Endothelial cell of umbilical vein (primary cell): ENCODE measurements at regions not wholly inside any gene's neighbourhood (a gene's known extent, or its start where the extent isn't known, plus 50 kb on each side); places are given as distances from the start of the nearest gene placed in this dataset.

Source experiments
- BruUV-seq: library from RNA; stranded (reverse); fragments of 400-500 nt; replicated peaks from 2 replicates; lab custom pipeline; 2021; lab: Mats Ljungman, UMichigan
- CTCF ChIA-PET: fragments of 300-600, 350-600 bp; sonication (Branson Sonifier 250); formaldehyde crosslinking; loops from one replicate; lab custom pipeline; 2021; ENCODE audit warnings: antibody characterized with exemption, inconsistent platforms; lab: Charles Lee
- POLR2A ChIA-PET: fragments of 300-600, 350-600 bp; sonication (Branson Sonifier 250); formaldehyde crosslinking; loops from one replicate; lab custom pipeline; 2021; ENCODE audit warnings: antibody characterized with exemption, inconsistent platforms; lab: Charles Lee
- DNase-seq: peaks from one replicate; pipeline ENCODE4 v3.0.0-alpha.2; 2011; ENCODE audit warnings: low read depth, low spot score
- FAIRE-seq: peaks from 2 replicates; lab custom pipeline; 2011; peaks lifted over from hg19 to GRCh38; lab: Jason Lieb, UNC
- H2AFZ ChIP-seq: 2 replicates; pipeline ENCODE4 v1.6.0; 2012; ENCODE audit warnings: low read depth, low read length, control low read depth, inconsistent platforms
- H3K27ac ChIP-seq: 2 replicates; pipeline ENCODE4 v1.5.1; 2011; ENCODE audit warnings: low read depth, mild to moderate bottlenecking, control low read depth, low read length, moderate library complexity; ENCODE audit not compliant: insufficient read depth
- H3K27me3 ChIP-seq, 2 experiments: 2 replicates each; pipeline versions ENCODE4 v1.6.0 to v1.6.1; 2011; ENCODE audit warnings: low read length in 2 of 2, mixed read lengths in 1 of 2; ENCODE audit not compliant: control insufficient read depth in 2 of 2, insufficient read depth in 2 of 2
- H3K36me3 ChIP-seq, 2 experiments: 2 replicates in 1 of 2; 3 replicates in 1 of 2; pipeline ENCODE4 v1.5.1; 2011; ENCODE audit warnings: low read length in 2 of 2, mild to moderate bottlenecking in 1 of 2, moderate library complexity in 1 of 2; ENCODE audit not compliant: control insufficient read depth in 2 of 2, insufficient read depth in 2 of 2; ENCODE audit errors: extremely low read depth in 1 of 2
- H3K4me1 ChIP-seq: 3 replicates; pipeline ENCODE4 v1.5.1; 2011; ENCODE audit warnings: mild to moderate bottlenecking, low read length; ENCODE audit not compliant: control insufficient read depth, insufficient read depth; ENCODE audit errors: extremely low read depth
- H3K4me2 ChIP-seq: 2 replicates; pipeline ENCODE4 v1.6.1; 2011; ENCODE audit warnings: low read length, control low read depth, mixed read lengths; ENCODE audit not compliant: insufficient read depth
- H3K4me3 ChIP-seq, 3 experiments: fragments of 200-600 bp in 1 of 3; sonication (generic), shearing (Covaris generic) in 1 of 3; replicated peaks in 1 of 3; 2 replicates each; pipeline ENCODE4 v1.5.1; 2011 to 2016; ENCODE audit warnings: control low read depth in 3 of 3, low read length in 3 of 3, mild to moderate bottlenecking in 2 of 3, inconsistent platforms in 1 of 3, low read depth in 1 of 3, moderate library complexity in 1 of 3; ENCODE audit not compliant: insufficient read depth in 1 of 3
- H3K79me2 ChIP-seq: 2 replicates; pipeline ENCODE4 v1.6.0; 2012; ENCODE audit warnings: low read length, inconsistent platforms; ENCODE audit not compliant: control insufficient read depth, insufficient read depth
- H3K9ac ChIP-seq: replicated peaks from 2 replicates; pipeline ENCODE3; 2011; ENCODE audit warnings: low read length, control low read depth; ENCODE audit not compliant: insufficient read depth; ENCODE audit errors: extremely low read depth
- H3K9me1 ChIP-seq: replicated peaks from 3 replicates; pipeline ENCODE4 v1.6.0; 2011; ENCODE audit warnings: mild to moderate bottlenecking, low read length; ENCODE audit not compliant: control insufficient read depth, insufficient read depth; ENCODE audit errors: extremely low read depth
- H3K9me3 ChIP-seq: replicated peaks from 2 replicates; pipeline ENCODE4 v1.5.1; 2012; ENCODE audit warnings: low read length, inconsistent platforms; ENCODE audit not compliant: control insufficient read depth, insufficient read depth
- H4K20me1 ChIP-seq: replicated peaks from 2 replicates; pipeline ENCODE3; 2011; ENCODE audit warnings: mild to moderate bottlenecking, low read length; ENCODE audit not compliant: control insufficient read depth, insufficient read depth; ENCODE audit errors: extremely low read depth
- FOS ChIP-seq: IDR thresholded peaks from 2 replicates; pipeline ENCODE4 v1.6.1; 2011; ENCODE audit warnings: mild to moderate bottlenecking, low read length, moderate library complexity, borderline replicate concordance; ENCODE audit not compliant: insufficient read depth
- GATA2 ChIP-seq: IDR thresholded peaks from 2 replicates; pipeline ENCODE4 v1.7.0; 2011; ENCODE audit warnings: low read depth, mild to moderate bottlenecking, moderate library complexity, mixed read lengths, low read length; ENCODE audit not compliant: insufficient read length, insufficient read depth
- POLR2A ChIP-seq: IDR thresholded peaks from 2 replicates; pipeline ENCODE4 v1.6.1; 2012; ENCODE audit warnings: low read depth, mild to moderate bottlenecking, control low read depth, low read length
- POLR2AphosphoS5 ChIP-seq: IDR thresholded peaks from 2 replicates; pipeline ENCODE4 v1.6.1; 2012; ENCODE audit warnings: low read depth, mild to moderate bottlenecking, control low read depth, low read length, moderate library complexity; ENCODE audit not compliant: insufficient read depth
- dilution Hi-C: fragments of 300-500 bp; cut with MboI; formaldehyde crosslinking; loops from one replicate; pipeline ENCODE4 v1.15.0; 2019; ENCODE audit warnings: low sequenced_read_pairs; ENCODE audit not compliant: extremely low pct_ligation_motif_present
- intact Hi-C: fragments of 100-400 bp; cut with micrococcal nuclease; formaldehyde crosslinking; loops from one replicate; pipeline ENCODE4 v1.10.0; 2022
- TF ChIP-seq, protein P1 (sequence below): IDR thresholded peaks from 2 replicates; pipeline ENCODE4 v1.6.1; 2011; ENCODE audit not compliant: insufficient read depth, insufficient read length
- TF ChIP-seq, protein P2 (sequence below), 2 donors: IDR thresholded peaks; 1 replicate in 1 of 2; 2 replicates in 1 of 2; pipeline ENCODE4 v1.5.1; 2011; ENCODE audit warnings: low read length in 2 of 2, mild to moderate bottlenecking in 2 of 2, moderate library complexity in 2 of 2, control low read depth in 1 of 2, inconsistent platforms in 1 of 2, low read depth in 1 of 2; ENCODE audit not compliant: insufficient read depth in 1 of 2; ENCODE audit errors: extremely low read depth in 1 of 2

DNA sequence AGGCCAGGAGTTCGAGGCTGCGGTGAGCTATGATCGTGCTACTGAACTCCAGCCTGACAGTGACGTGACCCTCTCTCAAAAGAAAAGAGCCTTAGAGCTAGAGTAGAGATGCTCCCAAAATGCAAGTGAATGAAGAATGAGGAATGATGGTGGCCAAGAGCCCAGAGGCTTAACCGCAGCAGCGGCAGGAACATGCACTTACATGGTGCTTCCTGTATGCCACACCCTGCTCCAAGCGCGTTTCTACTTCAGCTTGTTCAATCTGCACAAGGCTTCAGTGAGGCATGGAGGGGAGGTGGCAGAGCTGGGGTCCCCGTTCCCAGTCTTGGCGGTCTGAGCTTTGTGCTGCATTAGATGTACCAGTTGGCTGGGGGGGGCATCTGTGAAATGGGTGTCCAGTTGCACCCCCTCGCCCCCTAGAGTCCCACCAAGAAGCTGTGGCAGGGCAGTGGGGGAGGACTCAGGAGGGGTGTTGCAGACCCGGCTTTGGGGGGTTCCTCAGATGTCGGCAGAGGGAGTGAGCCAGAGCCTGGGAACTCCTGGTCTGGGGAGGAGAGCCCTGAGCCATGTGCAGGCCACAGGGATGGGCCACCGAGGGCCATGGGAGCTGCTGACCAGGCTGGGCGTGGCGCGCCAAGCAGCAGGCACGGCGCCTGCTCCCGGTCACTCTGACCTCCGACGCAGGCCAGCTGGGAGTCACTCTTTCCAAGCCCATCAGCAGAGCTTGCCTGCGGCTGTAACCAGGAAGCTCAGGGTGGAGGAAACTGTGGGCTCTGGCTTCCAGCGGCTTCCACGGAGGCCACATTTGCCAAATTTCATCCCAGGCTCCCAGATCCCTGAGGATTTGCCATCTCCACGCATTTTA is 260.1 kb downstream of the PARN start:
- Histone ChIP-seq H3K4me1 (no peaks in the 10 kb centered on the region), H3K36me3 (no peaks in the 10 kb centered on the region), H3K9ac (no peak overlapping the region), H3K27ac (no peak overlapping the region), H3K4me2 (no peak overlapping the region), H3K79me2 (no peaks in the 10 kb centered on the region), H3K9me3 (no peaks in the 10 kb centered on the region), H3K9me1 (no peaks in the 10 kb centered on the region), H3K4me3 (no peak overlapping the region), H3K27me3 (no peaks in the 10 kb centered on the region), H4K20me1 (no peaks in the 10 kb centered on the region), H2AFZ (peak overlapping the region; percentile 42)
- FAIRE-seq (no peak), DNase-seq (peak; percentile 8)
- intact Hi-C loops (no loop called here), dilution Hi-C loops (no loop called here)
- BruUV-seq: no TSS peak
- POLR2A ChIA-PET: no interaction called here
- TF ChIP-seq, protein P1, sequence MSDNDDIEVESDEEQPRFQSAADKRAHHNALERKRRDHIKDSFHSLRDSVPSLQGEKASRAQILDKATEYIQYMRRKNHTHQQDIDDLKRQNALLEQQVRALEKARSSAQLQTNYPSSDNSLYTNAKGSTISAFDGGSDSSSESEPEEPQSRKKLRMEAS: no peak
- TF ChIP-seq GATA2: no peak
- no peak for TF ChIP-seq POLR2A
- CTCF ChIA-PET: interaction anchor here (0.9 to 1.3 kb wide), 4 partner anchors 14 to 446 kb away, joined by 3 to 4 read pairs (median 3); no protein-coding TSS in a partner anchor

DNA sequence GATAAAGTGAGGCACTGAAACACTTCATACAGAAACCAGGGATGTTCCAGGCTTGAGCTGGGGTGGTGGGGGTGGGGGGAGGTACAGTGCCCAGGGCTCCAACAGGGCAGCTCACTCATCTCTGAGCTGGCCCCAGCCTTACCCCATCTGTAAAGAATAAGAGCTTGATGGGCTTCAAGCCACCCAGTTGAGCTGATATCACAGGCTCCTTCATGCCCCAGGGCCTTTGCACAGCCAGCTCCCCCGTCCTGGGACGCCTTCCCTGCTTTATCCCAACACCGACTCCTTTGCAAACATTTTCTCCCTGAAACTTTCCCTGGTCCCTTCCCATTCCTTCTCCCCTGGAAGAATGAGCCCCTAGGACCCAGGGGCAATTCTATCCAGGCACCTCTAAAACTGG is 261.7 kb downstream of the PARN start:
- no peaks in the 10 kb centered on the region for H3K27me3 ChIP-seq
- no peak overlapping the region for H3K4me2 ChIP-seq
- intact Hi-C loops: no loop called here
- ChIA-PET POLR2A (no interaction called here), CTCF (interaction anchor here (1.0 kb wide), 1 partner anchor 8 kb away, joined by 3 read pairs; no protein-coding TSS in a partner anchor)
- no peaks in the 10 kb centered on the region for H3K79me2 ChIP-seq
- H4K20me1 ChIP-seq: no peaks in the 10 kb centered on the region
- DNase-seq (no peak), FAIRE-seq (no peak)
- no peak overlapping the region for H3K4me3 ChIP-seq
- BruUV-seq: no TSS peak
- no peaks in the 10 kb centered on the region for H3K36me3 ChIP-seq
- dilution Hi-C loops: no loop called here
- no peaks in the 10 kb centered on the region for H3K4me1 ChIP-seq
- no peak for TF ChIP-seq POLR2A
- TF ChIP-seq, protein P2, sequence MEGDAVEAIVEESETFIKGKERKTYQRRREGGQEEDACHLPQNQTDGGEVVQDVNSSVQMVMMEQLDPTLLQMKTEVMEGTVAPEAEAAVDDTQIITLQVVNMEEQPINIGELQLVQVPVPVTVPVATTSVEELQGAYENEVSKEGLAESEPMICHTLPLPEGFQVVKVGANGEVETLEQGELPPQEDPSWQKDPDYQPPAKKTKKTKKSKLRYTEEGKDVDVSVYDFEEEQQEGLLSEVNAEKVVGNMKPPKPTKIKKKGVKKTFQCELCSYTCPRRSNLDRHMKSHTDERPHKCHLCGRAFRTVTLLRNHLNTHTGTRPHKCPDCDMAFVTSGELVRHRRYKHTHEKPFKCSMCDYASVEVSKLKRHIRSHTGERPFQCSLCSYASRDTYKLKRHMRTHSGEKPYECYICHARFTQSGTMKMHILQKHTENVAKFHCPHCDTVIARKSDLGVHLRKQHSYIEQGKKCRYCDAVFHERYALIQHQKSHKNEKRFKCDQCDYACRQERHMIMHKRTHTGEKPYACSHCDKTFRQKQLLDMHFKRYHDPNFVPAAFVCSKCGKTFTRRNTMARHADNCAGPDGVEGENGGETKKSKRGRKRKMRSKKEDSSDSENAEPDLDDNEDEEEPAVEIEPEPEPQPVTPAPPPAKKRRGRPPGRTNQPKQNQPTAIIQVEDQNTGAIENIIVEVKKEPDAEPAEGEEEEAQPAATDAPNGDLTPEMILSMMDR (IDR thresholded peaks at IDR 0.05; ENCODE audit: extremely low read depth in 1 of 2, insufficient read depth in 1 of 2, low read depth in 1 of 2, low read length in 2 of 2): no peak
- no peak for TF ChIP-seq FOS
- no peak for TF ChIP-seq POLR2AphosphoS5
- TF ChIP-seq GATA2: no peak
- H3K9ac ChIP-seq: no peak overlapping the region
- no peak overlapping the region for H3K27ac ChIP-seq
- H2AFZ ChIP-seq: no peak overlapping the region
- no peaks in the 10 kb centered on the region for H3K9me3 ChIP-seq
- no peaks in the 10 kb centered on the region for H3K9me1 ChIP-seq
